GM21526 (cell line): ENCODE measurements at regions not wholly inside any gene's neighbourhood (a gene's known extent, or its start where the extent isn't known, plus 50 kb on each side); places are given as distances from the start of the nearest gene placed in this dataset.

Experiments
- ATAC-seq: cut with Tn5 transposase; IDR thresholded peaks from one replicate; pipeline ENCODE4 v1.9.1; 2021; ENCODE audit warnings: moderate library complexity; ENCODE audit not compliant: unreplicated experiment, low FRiP score

- ATAC-seq, result no peak
These were observed 576.4 kb upstream of the EPHA5 start for GRCh38 chr4:66246643-66247042.

GRCh38 chr4:66235876-66236275 lies 565.6 kb upstream of the EPHA5 start:
- no peak for ATAC-seq

- ATAC-seq, result no peak
These were observed 559.6 kb upstream of the EPHA5 start for GRCh38 chr4:66229885-66230284.

- ATAC-seq, result no peak
These were observed 555.2 kb upstream of the EPHA5 start for GRCh38 chr4:66225539-66225938.

GRCh38 chr4:66223068-66223703 lies 552.9 kb upstream of the EPHA5 start:
- ATAC-seq, result no peak

GRCh38 chr4:66219401-66219800 lies 549.1 kb upstream of the EPHA5 start:
- ATAC-seq, result no peak

GRCh38 chr4:66216252-66216651 lies 546.0 kb upstream of the EPHA5 start:
- ATAC-seq, result no peak

- ATAC-seq, result no peak
These were observed 542.2 kb upstream of the EPHA5 start for GRCh38 chr4:66212489-66212888.

GRCh38 chr4:66204534-66205247 lies 534.4 kb upstream of the EPHA5 start:
- ATAC-seq, result no peak

GRCh38 chr4:66202870-66203269 lies 532.6 kb upstream of the EPHA5 start:
- no peak for ATAC-seq

- ATAC-seq, result no peak
These were observed 527.2 kb upstream of the EPHA5 start for GRCh38 chr4:66197451-66197850.

GRCh38 chr4:66193487-66193886 lies 523.2 kb upstream of the EPHA5 start:
- no peak for ATAC-seq

GRCh38 chr4:66187175-66187720 lies 517.0 kb upstream of the EPHA5 start:
- no peak for ATAC-seq

GRCh38 chr4:66186095-66186494 lies 515.8 kb upstream of the EPHA5 start:
- no peak for ATAC-seq

- no peak for ATAC-seq
These were observed 512.3 kb upstream of the EPHA5 start for GRCh38 chr4:66182636-66183035.

- no peak for ATAC-seq
These were observed 508.6 kb upstream of the EPHA5 start for GRCh38 chr4:66178906-66179305.

GRCh38 chr4:66169341-66169740 lies 499.1 kb upstream of the EPHA5 start:
- no peak for ATAC-seq

- no peak for ATAC-seq
These were observed 494.6 kb upstream of the EPHA5 start for GRCh38 chr4:66164869-66165268.

- no peak for ATAC-seq
These were observed 490.3 kb upstream of the EPHA5 start for GRCh38 chr4:66160606-66161005.

- ATAC-seq, result no peak
These were observed 487.3 kb upstream of the EPHA5 start for GRCh38 chr4:66157594-66157993.

GRCh38 chr4:66130042-66130441 lies 459.8 kb upstream of the EPHA5 start:
- ATAC-seq, result no peak

- no peak for ATAC-seq
These were observed 453.6 kb upstream of the EPHA5 start for GRCh38 chr4:66123831-66124413.
